ENCODE measurements at regions not wholly inside any gene's neighbourhood (a gene's known extent, or its start where the extent isn't known, plus 50 kb on each side); places are given as distances from the start of the nearest gene placed in this dataset.
A peak's percentile ranks its signal among the peaks of the same experiment; 100 is the strongest.

GRCh38 chr2:13006829-13007717 is 290.3 kb downstream of the TRIB2 start:
- peak; percentile 37 for DNase-seq (ENCODE audit: low spot score)
- peak; percentile 42 for TF ChIP-seq CTCF (IDR thresholded peaks at IDR 0.05; ENCODE audit: borderline replicate concordance, control extremely low read depth, extremely low read depth, insufficient read depth, missing control alignments)
- in situ Hi-C loops (cut with MboI; ENCODE audit: low sequenced_read_pairs, unreplicated experiment), result loop anchor here (25.0 kb wide), 1 partner anchor 1170 kb away; no protein-coding TSS in a partner anchor

- TF ChIP-seq CTCF (IDR thresholded peaks at IDR 0.05; ENCODE audit: borderline replicate concordance, control extremely low read depth, extremely low read depth, insufficient read depth, missing control alignments), result no peak
Observed at GRCh38 chr2:13009027-13009642, 292.4 kb downstream of the TRIB2 start.

GRCh38 chr2:13010283-13010682 is 293.5 kb downstream of the TRIB2 start:
- TF ChIP-seq CTCF (IDR thresholded peaks at IDR 0.05; ENCODE audit: borderline replicate concordance, control extremely low read depth, extremely low read depth, insufficient read depth, missing control alignments), result no peak
- in situ Hi-C loops (cut with MboI; ENCODE audit: low sequenced_read_pairs, unreplicated experiment), result loop anchor here (25.0 kb wide), 1 partner anchor 1173 kb away; no protein-coding TSS in a partner anchor

More at GRCh38 chr2:13009027-13009642, 292.4 kb downstream of the TRIB2 start:
- in situ Hi-C loops (cut with MboI; ENCODE audit: low sequenced_read_pairs, unreplicated experiment), result loop anchor here (25.0 kb wide), 1 partner anchor 1172 kb away; no protein-coding TSS in a partner anchor
- DNase-seq (ENCODE audit: low spot score), result no peak

GRCh38 chr2:13014783-13015182 is 298.0 kb downstream of the TRIB2 start:
- in situ Hi-C loops (cut with MboI; ENCODE audit: low sequenced_read_pairs, unreplicated experiment), result loop anchor here (25.0 kb wide), 1 partner anchor 1177 kb away; no protein-coding TSS in a partner anchor
- TF ChIP-seq CTCF (IDR thresholded peaks at IDR 0.05; ENCODE audit: borderline replicate concordance, control extremely low read depth, extremely low read depth, insufficient read depth, missing control alignments), result no peak
- DNase-seq (ENCODE audit: low spot score), result no peak

More at GRCh38 chr2:13010283-13010682, 293.5 kb downstream of the TRIB2 start:
- DNase-seq (ENCODE audit: low spot score), result no peak

GRCh38 chr2:13015532-13016320 is 299.0 kb downstream of the TRIB2 start:
- no peak for DNase-seq (ENCODE audit: low spot score)
- in situ Hi-C loops (cut with MboI; ENCODE audit: low sequenced_read_pairs, unreplicated experiment), result loop anchor here (25.0 kb wide), 1 partner anchor 1178 kb away; no protein-coding TSS in a partner anchor
- TF ChIP-seq CTCF (IDR thresholded peaks at IDR 0.05; ENCODE audit: borderline replicate concordance, control extremely low read depth, extremely low read depth, insufficient read depth, missing control alignments), result no peak

- TF ChIP-seq CTCF (IDR thresholded peaks at IDR 0.05; ENCODE audit: borderline replicate concordance, control extremely low read depth, extremely low read depth, insufficient read depth, missing control alignments), result no peak
- DNase-seq (ENCODE audit: low spot score), result no peak
- in situ Hi-C loops (cut with MboI; ENCODE audit: low sequenced_read_pairs, unreplicated experiment), result loop anchor here (25.0 kb wide), 1 partner anchor 1181 kb away; no protein-coding TSS in a partner anchor
Observed at GRCh38 chr2:13018490-13018889, 301.8 kb downstream of the TRIB2 start.
